T-helper 22 cell (primary cell): ENCODE measurements at regions not wholly inside any gene's neighbourhood (a gene's known extent, or its start where the extent isn't known, plus 50 kb on each side); places are given as distances from the start of the nearest gene placed in this dataset.
"Not testable (repeated sequence)": the region's sequence is repeated elsewhere in the genome, so short reads cannot be mapped to it uniquely, and the experiment has no call there.

Source experiments
- DNase-seq: peaks from one replicate; pipeline ENCODE4 v3.0.0-alpha.2; 2020; ENCODE audit warnings: low read depth

GRCh38 chr5:40134883-40135520 lies 544.7 kb upstream of the PTGER4 start:
- DNase-seq: no peak

GRCh38 chr5:40124367-40124766 lies 555.3 kb upstream of the PTGER4 start:
- DNase-seq: no peak

GRCh38 chr5:40121236-40121635 lies 558.5 kb upstream of the PTGER4 start:
- no peak for DNase-seq

GRCh38 chr5:40112875-40113274 lies 566.8 kb upstream of the PTGER4 start:
- no peak for DNase-seq

- not testable (repeated sequence) for DNase-seq
These were observed 568.7 kb upstream of the PTGER4 start for GRCh38 chr5:40111036-40111435.

GRCh38 chr5:40108764-40109390 lies 570.8 kb upstream of the PTGER4 start:
- DNase-seq: not testable (repeated sequence)

GRCh38 chr5:40107786-40108185 lies 571.9 kb upstream of the PTGER4 start:
- DNase-seq: not testable (repeated sequence)

GRCh38 chr5:40106847-40107246 lies 572.9 kb upstream of the PTGER4 start:
- no peak for DNase-seq

GRCh38 chr5:40098313-40098712 lies 581.4 kb upstream of the PTGER4 start:
- DNase-seq: no peak

GRCh38 chr5:40093550-40093949 lies 586.2 kb upstream of the PTGER4 start:
- DNase-seq: no peak

GRCh38 chr5:40089269-40089668 lies 590.4 kb upstream of the PTGER4 start:
- DNase-seq: no peak

- DNase-seq: no peak
These were observed 595.1 kb upstream of the PTGER4 start for GRCh38 chr5:40084614-40085013.

GRCh38 chr5:40082313-40082712 lies 597.4 kb upstream of the PTGER4 start:
- DNase-seq: no peak

GRCh38 chr5:40080191-40080590 lies 599.5 kb upstream of the PTGER4 start:
- no peak for DNase-seq

- DNase-seq: no peak
These were observed 600.7 kb upstream of the PTGER4 start for GRCh38 chr5:40078898-40079575.

GRCh38 chr5:40074826-40075225 lies 604.9 kb upstream of the PTGER4 start:
- DNase-seq: no peak

GRCh38 chr5:40073927-40074326 lies 605.8 kb upstream of the PTGER4 start:
- no peak for DNase-seq

GRCh38 chr5:40071870-40072269 lies 607.8 kb upstream of the PTGER4 start:
- no peak for DNase-seq

GRCh38 chr5:40066616-40067015 lies 613.1 kb upstream of the PTGER4 start:
- DNase-seq: no peak

- DNase-seq: no peak
These were observed 626.9 kb upstream of the PTGER4 start for GRCh38 chr5:40052808-40053207.

GRCh38 chr5:40046792-40047191 lies 622.0 kb upstream of the DAB2 start:
- DNase-seq: no peak

GRCh38 chr5:40045429-40045828 lies 620.6 kb upstream of the DAB2 start:
- DNase-seq: no peak

- DNase-seq: no peak
These were observed 619.1 kb upstream of the DAB2 start for GRCh38 chr5:40043916-40044315.
